Skin of body (tissue), 1 donor: ENCODE measurements at regions not wholly inside any gene's neighbourhood (a gene's known extent, or its start where the extent isn't known, plus 50 kb on each side); places are given as distances from the start of the nearest gene placed in this dataset.
A peak's percentile ranks its signal among the peaks of the same experiment; 100 is the strongest.
"Not testable (repeated sequence)": the region's sequence is repeated elsewhere in the genome, so short reads cannot be mapped to it uniquely, and the experiment has no call there.

ENCODE experiments used
- DNase-seq: peaks from one replicate; lab custom pipeline; 2025; lab: John Stamatoyannopoulos, UW

DNA sequence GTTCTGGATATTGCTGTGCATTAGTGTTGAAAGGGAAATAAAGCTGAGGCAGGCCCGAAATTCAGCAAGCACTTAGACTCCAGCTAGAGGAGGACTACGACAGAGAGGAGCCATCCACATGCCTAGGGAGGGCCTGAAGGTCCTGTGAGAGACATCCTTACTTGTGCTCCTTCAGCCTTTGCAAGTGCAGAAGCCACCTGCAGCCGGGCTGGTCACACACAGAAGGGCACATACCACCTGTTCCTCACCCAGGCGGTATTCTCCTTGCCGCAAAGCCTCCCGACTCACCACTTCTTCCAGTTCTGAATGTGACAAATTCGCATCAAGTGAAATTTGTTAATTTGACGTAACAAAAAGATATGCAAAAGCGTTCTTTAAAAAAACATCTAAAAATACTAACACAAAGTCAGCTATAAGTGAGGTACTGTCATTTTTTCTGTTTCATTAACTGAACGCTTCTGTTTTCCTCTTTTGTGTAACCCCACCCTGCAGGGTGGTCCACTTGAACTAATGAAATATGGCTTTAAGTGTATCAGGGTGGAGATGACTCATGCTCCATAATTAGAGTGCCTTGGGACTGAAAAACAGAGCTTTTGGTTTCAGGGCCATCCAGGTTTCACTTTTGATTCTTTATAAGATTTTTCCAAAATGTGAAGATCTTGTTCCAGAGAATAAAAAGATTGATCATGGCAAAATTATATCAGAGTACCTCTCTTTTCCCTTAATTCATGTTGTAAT is 467.9 kb upstream of the ATP11B start:
- no peak for DNase-seq

DNA sequence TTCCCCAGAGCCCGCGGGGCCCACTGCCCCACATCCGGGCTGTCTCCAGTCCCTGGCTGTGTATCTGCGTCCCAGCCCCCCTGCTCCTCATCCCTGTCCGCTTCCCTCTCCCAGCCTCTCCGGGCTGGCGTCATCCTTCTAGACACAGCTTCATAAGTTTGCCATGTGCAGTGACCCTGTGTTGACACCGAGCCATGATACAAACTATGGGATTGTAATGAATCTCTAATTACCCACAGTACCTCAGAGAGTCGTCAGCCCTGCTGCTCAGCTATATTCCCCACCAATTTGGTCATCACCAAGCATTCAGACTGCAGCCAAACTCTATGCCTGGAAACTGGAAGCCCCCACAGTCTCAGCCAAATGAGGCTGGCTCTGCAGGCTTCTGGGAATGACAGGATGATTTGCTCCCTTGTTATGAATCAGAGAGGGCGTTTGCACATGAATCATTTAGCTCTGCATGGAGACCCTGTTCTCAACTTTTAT is 466.1 kb upstream of the ATP11B start:
- DNase-seq = no peak

DNA sequence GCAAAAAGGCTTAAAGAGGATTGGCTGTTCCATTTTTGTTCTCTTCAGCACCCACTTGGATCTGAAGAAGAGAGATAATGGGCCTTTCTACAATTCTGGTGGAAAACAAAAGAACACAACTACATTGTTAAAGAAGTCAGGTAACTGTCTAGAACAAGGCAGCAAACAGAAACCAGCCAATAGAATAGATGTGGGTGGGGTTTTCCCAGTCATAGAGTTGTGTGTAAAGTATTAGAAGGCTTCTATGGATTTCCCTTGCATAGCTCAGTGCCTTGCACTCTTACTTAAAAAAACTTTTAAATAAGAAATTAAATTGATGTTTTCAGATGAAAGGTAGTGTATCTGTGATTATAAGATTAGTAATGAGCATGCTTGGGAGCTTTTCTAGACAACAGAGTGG is 462.7 kb upstream of the ATP11B start:
- DNase-seq = no peak

DNA sequence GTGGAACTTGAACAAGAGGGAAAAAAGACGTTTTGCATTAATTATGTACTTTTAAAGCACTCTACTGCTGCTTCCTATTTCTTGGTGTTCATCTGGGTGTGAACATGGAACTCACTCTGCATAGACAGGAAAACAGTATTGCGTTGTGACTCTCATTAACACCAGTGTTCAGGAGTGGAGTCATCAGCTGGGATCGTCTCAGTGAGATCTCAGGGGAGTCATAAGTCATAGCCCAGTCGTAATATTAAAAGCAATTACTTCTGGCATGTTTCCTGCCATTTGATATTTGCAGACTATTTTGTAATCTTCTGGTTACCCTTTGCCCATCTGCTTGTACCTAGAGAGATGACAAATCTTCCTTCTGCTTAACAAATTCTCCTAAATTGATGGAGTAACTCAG is 462.0 kb upstream of the ATP11B start:
- DNase-seq = no peak

DNA sequence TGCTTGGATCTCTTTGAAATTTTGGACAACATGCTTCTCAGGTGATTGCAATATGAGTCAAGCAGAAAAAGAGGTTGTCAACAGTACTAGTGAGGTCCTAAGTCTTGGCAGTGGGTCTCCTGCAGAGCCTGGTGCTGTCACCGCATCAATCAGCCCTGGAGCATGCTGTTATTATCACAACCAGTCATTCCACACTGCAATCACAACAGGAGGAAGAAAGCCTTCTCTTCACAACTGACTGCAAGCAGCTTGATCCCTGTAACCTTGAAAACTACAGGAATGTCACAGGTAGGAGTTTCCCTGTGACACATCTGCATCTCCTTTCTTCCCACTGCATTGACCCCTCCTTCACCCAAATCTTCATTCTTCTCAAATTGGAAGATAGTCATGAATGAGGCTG is 451.1 kb upstream of the ATP11B start:
- DNase-seq = no peak

DNA sequence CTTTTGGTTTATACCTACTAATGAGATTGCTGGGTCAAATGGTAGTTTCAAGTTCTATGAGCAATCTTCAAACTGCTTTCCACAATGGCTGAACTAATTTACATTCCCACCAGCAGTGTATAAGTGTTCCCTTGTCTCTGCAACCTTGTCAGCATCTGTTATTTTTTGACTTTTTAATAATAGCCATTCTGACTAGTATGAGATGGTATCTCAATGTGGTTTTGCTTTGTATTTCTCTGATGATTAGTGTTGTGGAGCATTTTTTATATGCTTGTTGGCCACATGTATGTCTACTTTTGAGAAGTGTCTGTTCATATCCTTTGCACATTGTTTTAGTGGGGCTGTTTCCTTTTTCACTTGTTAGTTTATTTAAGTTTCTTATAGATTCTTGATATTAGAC is 449.3 kb upstream of the ATP11B start:
- not testable (repeated sequence) for DNase-seq

DNA sequence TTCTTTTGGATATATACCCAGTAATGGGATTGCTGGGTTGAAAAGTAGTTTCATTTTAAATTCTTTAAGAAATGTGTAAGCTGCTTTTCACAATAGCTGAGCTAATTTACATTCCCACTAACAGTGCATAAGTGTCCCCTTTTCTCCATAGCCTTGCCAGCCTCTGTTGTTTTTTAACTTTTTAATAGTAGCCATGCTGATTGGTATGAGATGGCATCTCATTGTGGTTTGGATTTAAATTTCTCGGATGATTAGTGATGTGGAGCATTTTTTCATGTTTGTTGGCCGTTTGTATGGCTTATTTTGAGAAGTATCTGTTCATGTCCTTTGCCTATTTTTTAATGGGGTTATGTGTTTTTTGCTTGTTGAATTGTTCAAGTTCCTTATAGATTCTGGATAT is 444.3 kb upstream of the ATP11B start:
- DNase-seq = no peak

DNA sequence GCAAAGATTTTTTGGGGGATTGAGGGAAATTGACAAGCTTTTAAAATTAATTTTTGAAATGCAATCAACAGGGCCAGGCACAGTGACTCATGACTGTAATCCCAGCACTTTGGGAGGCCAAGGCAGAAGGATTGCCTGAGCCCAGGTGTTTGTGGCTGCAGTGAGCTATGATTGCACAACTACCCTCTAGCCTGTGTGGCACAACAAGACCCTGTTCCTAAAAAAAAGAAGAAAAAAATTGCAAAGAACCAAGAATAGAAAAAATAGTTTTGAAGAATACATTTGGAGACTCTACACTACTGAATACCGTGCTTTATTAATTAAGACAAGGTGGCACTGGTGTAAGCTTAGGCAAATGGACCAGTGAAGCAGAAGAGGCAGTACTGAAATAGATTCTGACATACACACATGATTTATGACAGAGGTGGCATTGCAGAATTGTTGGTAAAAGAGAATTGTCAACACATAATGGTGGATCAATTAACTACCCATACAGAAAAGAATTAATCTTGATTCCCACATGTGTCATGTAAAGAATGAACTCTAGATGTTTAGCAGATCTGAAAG is 443.3 kb upstream of the ATP11B start:
- DNase-seq = no peak

DNA sequence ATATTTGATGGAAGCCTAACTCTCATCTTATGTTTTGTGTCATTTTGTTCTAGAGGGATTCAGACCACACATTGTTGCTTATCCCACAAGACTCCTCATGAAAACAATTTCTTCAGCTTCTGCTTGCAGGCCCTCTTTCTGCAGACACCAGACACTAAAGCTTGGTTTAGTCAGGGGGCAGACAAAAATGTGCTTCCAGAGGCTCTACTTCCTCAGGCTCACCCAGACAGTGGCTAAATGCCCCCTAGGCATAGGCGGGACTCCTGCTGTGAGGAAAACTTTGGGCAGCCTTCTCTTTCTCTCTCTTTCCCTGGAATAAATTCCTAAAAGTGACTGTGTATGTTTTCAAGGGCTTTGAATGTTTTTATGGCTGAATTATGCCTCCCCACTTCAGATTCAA is 435.4 kb upstream of the ATP11B start:
- DNase-seq = no peak

DNA sequence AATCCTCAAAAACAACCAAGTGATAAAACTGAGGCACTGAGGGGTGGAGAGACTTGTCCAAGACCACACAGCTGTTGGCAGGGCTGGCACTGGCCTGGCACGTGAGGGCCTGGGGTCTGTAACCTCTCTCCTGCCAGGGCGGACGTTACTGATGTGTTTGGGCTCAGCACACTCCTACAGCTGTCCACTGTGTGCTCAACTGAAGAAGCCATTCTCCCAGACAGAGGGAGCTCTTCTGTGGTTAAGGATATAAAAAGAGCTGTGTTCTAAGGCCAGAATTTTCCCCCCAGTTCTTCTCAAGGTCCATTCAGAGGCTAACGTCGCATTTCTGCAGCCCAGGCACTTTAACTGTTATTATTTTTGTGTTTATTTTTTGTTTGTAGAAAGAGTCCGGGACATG is 429.0 kb upstream of the ATP11B start:
- no peak for DNase-seq

DNA sequence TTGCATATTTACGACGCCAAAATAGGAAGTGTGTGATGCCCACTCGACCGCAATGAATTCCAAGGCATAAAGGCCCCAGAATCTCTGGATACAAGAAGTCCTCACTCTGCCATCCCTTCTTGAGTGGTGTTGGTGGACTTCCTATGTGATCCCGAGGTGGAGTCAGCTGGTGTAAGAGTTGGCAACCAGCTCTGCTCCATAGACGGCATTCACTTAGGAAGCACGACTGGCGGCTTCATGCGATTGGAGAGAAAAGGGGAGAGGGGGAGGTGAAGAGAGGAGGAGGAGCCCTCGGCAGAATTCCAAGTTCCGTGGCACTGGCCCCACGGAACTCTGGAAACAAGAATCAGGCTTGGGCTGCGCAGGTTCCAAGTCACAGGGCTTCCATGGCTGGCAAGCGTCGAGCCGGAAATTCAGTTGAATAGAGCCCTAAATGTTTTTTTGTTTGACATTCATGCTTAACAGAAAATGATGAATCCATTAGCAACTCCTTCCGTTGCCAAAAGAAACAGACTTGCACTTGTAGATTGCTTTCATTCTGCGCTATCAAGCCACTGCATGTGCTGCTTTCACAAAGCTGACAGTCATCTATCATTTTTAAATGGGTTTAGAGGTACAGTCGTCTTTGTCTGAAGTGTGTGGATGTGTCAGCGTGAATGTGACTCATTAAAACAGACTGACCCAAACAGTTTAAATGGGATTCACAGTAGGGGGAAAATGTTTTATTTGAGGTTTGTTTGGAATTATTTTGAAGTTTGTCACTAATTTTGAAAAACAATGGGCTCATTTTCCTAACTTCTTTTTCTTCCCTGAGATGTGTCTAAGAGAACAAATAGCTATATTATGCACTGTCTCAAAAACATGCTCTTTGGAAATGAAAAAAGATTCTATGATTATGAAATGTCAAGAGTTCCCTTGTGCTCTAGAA is 428.3 kb upstream of the ATP11B start:
- DNase-seq = peak; percentile 18

DNA sequence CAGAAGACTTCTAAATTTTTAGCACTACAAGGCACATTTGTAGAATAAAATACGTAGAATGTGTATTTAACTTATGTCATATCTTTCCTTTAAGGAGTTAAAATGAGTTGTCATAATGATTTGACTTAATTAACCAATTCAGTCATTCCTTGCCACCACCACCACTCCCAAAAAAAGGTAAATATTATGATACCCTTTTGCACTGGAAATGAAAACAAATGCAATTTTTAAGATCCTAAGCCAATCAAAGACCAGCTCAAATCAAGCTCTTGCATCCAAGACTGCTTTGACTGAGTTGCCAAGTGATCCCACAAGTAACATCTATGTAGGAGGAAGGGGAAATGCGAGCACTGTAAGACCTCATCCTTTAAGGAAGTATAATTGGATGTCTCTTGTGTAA is 426.6 kb upstream of the ATP11B start:
- DNase-seq = no peak

DNA sequence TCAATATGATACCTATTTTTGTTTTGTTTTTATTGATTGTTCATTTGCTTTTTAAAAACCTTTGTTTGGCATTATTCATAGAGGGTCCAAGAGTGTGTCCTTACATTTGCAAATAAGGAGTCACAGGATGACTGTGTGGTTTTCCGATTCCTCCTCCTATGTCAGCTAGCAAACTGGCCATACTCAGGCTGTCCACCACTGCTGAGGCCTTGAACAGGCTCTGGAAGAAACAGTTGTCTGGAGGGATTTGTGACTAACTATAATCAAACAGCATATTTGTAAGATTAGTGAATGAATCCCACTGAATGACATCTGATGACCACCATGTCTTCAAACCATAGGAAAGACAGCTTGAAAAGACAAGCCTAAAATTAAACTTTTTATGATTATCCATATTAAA is 423.4 kb upstream of the ATP11B start:
- no peak for DNase-seq

DNA sequence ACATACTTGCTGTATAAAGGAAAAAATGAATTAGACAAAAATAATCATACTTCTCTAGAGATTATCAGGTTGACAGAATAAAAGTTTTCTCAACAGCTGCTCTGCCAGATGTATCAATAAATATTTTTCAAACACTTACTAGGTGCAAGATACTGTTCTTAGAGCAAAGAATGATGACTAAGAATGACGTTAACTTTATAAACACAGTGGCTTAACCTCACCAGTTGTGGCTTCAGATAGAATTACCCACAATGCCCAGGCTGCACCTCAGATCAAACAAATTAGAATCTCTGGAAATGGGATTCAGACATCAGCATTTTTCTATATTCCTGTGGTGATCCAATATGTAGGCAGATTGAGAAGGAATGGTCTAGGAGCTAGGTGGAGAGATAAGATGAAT is 422.4 kb upstream of the ATP11B start:
- DNase-seq = no peak

DNA sequence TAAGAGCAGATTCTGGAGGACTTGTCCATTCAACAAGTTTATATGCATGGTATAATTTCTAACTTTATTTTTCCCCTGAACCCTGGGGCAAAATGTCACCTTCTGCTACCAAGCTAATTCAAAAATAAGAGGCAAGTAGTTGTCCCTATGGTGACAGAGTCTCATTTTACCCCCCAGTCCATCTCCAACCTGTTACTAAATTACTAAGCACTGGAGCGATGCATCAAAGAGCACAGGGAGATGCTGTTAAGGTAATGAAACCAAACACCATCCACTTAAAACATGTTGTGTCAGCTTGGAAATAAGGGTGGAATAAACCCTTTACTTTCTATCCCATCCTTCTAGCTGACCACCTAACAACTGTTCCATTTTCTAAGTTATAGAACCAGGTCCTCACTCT is 417.4 kb upstream of the ATP11B start:
- DNase-seq = no peak

DNA sequence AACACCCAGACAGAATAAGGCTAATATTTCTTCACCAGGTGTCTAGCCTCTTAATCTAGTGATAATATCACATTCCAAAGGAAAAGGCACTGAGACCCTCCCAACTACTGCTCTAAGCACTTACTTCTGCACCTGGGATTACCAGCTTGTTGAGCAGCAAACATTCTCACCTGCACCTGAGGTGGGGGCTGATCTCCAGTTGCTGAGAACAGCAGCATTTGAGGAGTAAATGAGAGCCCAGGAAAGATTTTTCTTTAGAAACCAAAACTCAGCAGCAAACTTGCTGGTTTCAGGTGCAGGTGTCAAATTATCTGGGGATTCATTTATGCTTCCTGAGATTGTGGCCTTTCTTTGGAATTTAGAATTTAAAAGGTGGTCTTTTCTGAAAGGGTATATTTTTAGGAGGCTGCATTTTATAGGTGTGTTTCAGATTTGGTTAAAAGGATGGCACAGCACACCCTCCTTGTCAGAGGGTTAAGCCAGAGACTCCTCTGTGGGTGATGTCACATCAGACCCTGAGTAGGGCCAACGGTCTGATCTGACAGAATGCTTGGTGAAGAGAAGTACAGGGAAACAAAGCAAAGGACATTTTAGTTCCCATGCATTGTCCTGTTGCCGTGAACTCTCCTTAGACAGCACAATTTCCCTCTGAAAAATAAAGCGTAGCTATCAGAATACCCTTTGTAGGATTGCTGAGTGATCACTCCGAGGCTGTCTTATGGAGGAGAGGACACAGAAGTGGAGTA is 411.0 kb upstream of the ATP11B start:
- no peak for DNase-seq

DNA sequence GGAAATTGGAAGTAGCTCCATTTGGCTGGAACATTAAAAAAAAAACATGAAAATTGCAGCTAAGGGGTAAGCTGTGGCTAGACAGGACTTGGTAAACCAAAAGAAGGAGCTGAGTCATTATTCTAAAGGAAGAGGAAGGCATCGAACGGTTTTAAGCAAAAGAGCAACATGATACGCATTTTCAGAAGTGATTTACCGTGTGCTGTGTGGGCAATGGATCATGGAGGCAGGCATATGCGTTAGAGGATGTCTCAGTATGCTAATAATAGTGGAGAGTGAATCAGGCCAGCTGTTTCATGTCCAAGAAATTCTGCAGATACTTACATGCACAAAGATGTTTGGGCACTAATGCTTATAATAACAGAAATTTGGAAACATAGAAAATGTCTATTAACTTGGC is 409.1 kb upstream of the ATP11B start:
- DNase-seq = no peak

DNA sequence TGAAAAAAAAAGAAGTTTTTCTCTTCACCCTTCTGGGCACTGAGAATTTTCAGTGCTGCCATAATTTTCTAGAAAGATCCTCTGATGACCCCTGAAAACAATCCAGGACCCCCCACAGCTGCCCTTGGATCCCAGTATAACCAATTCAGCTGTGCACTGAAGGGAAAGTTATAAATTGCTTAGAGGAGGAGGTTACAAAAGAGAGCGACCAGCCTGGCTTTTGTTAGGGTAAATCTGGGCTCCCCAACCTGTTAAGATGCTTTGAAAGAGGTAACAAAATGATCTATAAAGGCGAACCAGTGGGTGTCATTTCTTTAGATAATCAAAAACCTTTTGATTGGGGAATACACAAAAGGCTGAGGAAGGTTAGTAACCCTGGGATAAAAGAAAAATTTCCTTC is 407.9 kb upstream of the ATP11B start:
- no peak for DNase-seq

DNA sequence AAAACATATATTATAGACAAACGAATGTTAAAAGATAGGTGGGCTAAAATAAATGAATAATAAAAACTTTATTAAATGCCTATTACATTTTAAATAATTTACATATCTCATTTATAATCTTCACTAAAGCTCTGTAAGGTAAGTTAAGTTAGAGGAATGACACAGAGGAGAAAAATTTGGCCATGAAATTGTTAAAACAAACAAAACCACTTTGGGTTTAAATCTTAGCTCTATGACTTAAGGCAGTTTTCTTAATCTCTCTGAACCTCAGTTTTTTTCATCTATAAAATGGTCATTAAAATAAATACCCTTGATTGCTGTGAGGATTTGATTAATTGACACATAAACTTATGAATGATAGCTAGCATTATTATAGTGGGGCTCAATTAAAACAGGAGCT is 404.8 kb upstream of the ATP11B start:
- no peak for DNase-seq

DNA sequence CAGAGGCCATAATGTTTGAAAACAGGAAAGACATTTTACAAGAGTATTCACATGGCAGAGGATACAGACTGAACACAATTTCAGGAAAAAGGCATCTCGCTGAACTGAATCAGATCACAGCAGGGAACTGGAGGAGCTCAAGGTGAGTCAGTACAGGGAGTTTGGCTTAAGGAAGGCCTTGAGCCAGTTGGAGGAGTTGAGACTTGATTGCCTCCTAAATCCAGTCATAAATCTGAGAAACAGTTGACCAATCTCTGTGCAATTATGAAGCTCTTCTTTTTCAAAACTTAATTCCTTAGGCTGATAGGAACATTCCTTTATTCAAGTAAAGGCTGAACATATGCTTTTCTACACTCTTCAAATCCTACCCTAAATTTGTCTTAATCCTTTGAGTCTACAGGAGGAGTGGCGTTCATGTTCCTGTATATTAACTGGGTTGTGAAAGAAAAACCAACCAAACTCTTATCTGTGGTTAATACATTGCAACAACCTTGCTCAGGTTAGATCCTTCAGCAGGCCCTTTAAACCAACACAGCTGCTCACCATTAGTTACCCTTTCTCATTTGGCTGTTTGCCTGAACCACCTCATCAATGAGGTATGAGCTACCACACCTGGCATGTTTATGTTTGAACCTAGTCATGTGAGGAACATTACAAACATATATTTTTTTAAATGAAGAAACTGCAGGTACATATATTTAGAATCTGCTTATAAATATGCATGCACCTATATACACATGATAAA is 404.1 kb upstream of the ATP11B start:
- no peak for DNase-seq

DNA sequence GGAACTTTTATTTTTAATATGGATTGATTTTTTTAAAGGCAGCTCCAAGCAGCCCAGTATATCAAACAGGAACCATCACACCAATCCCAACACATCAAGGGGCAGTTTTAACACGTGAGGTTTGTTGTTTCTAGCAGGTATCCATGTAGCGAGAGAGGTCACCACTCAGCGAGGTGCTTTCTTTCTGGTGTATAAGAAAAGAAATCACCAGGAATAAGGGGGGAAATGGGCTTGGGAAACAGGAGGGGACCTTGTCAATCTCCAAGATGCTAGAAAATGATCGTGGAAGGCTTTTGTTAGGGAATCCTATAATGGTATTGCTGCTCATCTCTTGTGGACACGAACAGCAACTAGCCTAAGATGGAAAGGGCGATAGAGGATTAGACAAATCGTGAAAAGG is 402.9 kb upstream of the ATP11B start:
- DNase-seq = no peak
